Endothelial cell of umbilical vein (primary cell): ENCODE measurements at regions not wholly inside any gene's neighbourhood (a gene's known extent, or its start where the extent isn't known, plus 50 kb on each side); places are given as distances from the start of the nearest gene placed in this dataset.

Source experiments
- BruUV-seq: library from RNA; stranded (reverse); fragments of 400-500 nt; replicated peaks from 2 replicates; lab custom pipeline; 2021; lab: Mats Ljungman, UMichigan
- CTCF ChIA-PET: fragments of 300-600, 350-600 bp; sonication (Branson Sonifier 250); formaldehyde crosslinking; loops from one replicate; lab custom pipeline; 2021; ENCODE audit warnings: antibody characterized with exemption, inconsistent platforms; lab: Charles Lee
- POLR2A ChIA-PET: fragments of 300-600, 350-600 bp; sonication (Branson Sonifier 250); formaldehyde crosslinking; loops from one replicate; lab custom pipeline; 2021; ENCODE audit warnings: antibody characterized with exemption, inconsistent platforms; lab: Charles Lee
- DNase-seq: peaks from one replicate; pipeline ENCODE4 v3.0.0-alpha.2; 2011; ENCODE audit warnings: low read depth, low spot score
- FAIRE-seq: peaks from 2 replicates; lab custom pipeline; 2011; peaks lifted over from hg19 to GRCh38; lab: Jason Lieb, UNC
- H2AFZ ChIP-seq: 2 replicates; pipeline ENCODE4 v1.6.0; 2012; ENCODE audit warnings: low read depth, low read length, control low read depth, inconsistent platforms
- H3K27ac ChIP-seq: 2 replicates; pipeline ENCODE4 v1.5.1; 2011; ENCODE audit warnings: low read depth, mild to moderate bottlenecking, control low read depth, low read length, moderate library complexity; ENCODE audit not compliant: insufficient read depth
- H3K27me3 ChIP-seq, 2 experiments: 2 replicates each; pipeline versions ENCODE4 v1.6.0 to v1.6.1; 2011; ENCODE audit warnings: low read length in 2 of 2, mixed read lengths in 1 of 2; ENCODE audit not compliant: control insufficient read depth in 2 of 2, insufficient read depth in 2 of 2
- H3K36me3 ChIP-seq, 2 experiments: 2 replicates in 1 of 2; 3 replicates in 1 of 2; pipeline ENCODE4 v1.5.1; 2011; ENCODE audit warnings: low read length in 2 of 2, mild to moderate bottlenecking in 1 of 2, moderate library complexity in 1 of 2; ENCODE audit not compliant: control insufficient read depth in 2 of 2, insufficient read depth in 2 of 2; ENCODE audit errors: extremely low read depth in 1 of 2
- H3K4me1 ChIP-seq: 3 replicates; pipeline ENCODE4 v1.5.1; 2011; ENCODE audit warnings: mild to moderate bottlenecking, low read length; ENCODE audit not compliant: control insufficient read depth, insufficient read depth; ENCODE audit errors: extremely low read depth
- H3K4me2 ChIP-seq: 2 replicates; pipeline ENCODE4 v1.6.1; 2011; ENCODE audit warnings: low read length, control low read depth, mixed read lengths; ENCODE audit not compliant: insufficient read depth
- H3K4me3 ChIP-seq, 3 experiments: fragments of 200-600 bp in 1 of 3; sonication (generic), shearing (Covaris generic) in 1 of 3; replicated peaks in 1 of 3; 2 replicates each; pipeline ENCODE4 v1.5.1; 2011 to 2016; ENCODE audit warnings: control low read depth in 3 of 3, low read length in 3 of 3, mild to moderate bottlenecking in 2 of 3, inconsistent platforms in 1 of 3, low read depth in 1 of 3, moderate library complexity in 1 of 3; ENCODE audit not compliant: insufficient read depth in 1 of 3
- H3K79me2 ChIP-seq: 2 replicates; pipeline ENCODE4 v1.6.0; 2012; ENCODE audit warnings: low read length, inconsistent platforms; ENCODE audit not compliant: control insufficient read depth, insufficient read depth
- H3K9ac ChIP-seq: replicated peaks from 2 replicates; pipeline ENCODE3; 2011; ENCODE audit warnings: low read length, control low read depth; ENCODE audit not compliant: insufficient read depth; ENCODE audit errors: extremely low read depth
- H3K9me1 ChIP-seq: replicated peaks from 3 replicates; pipeline ENCODE4 v1.6.0; 2011; ENCODE audit warnings: mild to moderate bottlenecking, low read length; ENCODE audit not compliant: control insufficient read depth, insufficient read depth; ENCODE audit errors: extremely low read depth
- H3K9me3 ChIP-seq: replicated peaks from 2 replicates; pipeline ENCODE4 v1.5.1; 2012; ENCODE audit warnings: low read length, inconsistent platforms; ENCODE audit not compliant: control insufficient read depth, insufficient read depth
- H4K20me1 ChIP-seq: replicated peaks from 2 replicates; pipeline ENCODE3; 2011; ENCODE audit warnings: mild to moderate bottlenecking, low read length; ENCODE audit not compliant: control insufficient read depth, insufficient read depth; ENCODE audit errors: extremely low read depth
- EZH2 ChIP-seq: IDR thresholded peaks from 2 replicates; pipeline ENCODE4 v1.6.1; 2012; ENCODE audit warnings: borderline replicate concordance, low read depth, mild to moderate bottlenecking, moderate library complexity, low read length, inconsistent platforms; ENCODE audit not compliant: severe bottlenecking
- FOS ChIP-seq: IDR thresholded peaks from 2 replicates; pipeline ENCODE4 v1.6.1; 2011; ENCODE audit warnings: mild to moderate bottlenecking, low read length, moderate library complexity, borderline replicate concordance; ENCODE audit not compliant: insufficient read depth
- GATA2 ChIP-seq: IDR thresholded peaks from 2 replicates; pipeline ENCODE4 v1.7.0; 2011; ENCODE audit warnings: low read depth, mild to moderate bottlenecking, moderate library complexity, mixed read lengths, low read length; ENCODE audit not compliant: insufficient read length, insufficient read depth
- JUN ChIP-seq: IDR thresholded peaks from 2 replicates; pipeline ENCODE4 v1.6.1; 2011; ENCODE audit warnings: borderline replicate concordance, low read depth; ENCODE audit not compliant: insufficient read length, insufficient read depth
- MYC ChIP-seq: IDR thresholded peaks from one replicate; pipeline ENCODE4 v1.6.1; 2011; ENCODE audit warnings: mild to moderate bottlenecking, low read depth, low read length
- POLR2A ChIP-seq: IDR thresholded peaks from 2 replicates; pipeline ENCODE4 v1.6.1; 2012; ENCODE audit warnings: low read depth, mild to moderate bottlenecking, control low read depth, low read length
- POLR2AphosphoS5 ChIP-seq: IDR thresholded peaks from 2 replicates; pipeline ENCODE4 v1.6.1; 2012; ENCODE audit warnings: low read depth, mild to moderate bottlenecking, control low read depth, low read length, moderate library complexity; ENCODE audit not compliant: insufficient read depth
- dilution Hi-C: fragments of 300-500 bp; cut with MboI; formaldehyde crosslinking; loops from one replicate; pipeline ENCODE4 v1.15.0; 2019; ENCODE audit warnings: low sequenced_read_pairs; ENCODE audit not compliant: extremely low pct_ligation_motif_present
- intact Hi-C: fragments of 100-400 bp; cut with micrococcal nuclease; formaldehyde crosslinking; loops from one replicate; pipeline ENCODE4 v1.10.0; 2022
- TF ChIP-seq, protein P1 (sequence below), 2 donors: IDR thresholded peaks; 1 replicate in 1 of 2; 2 replicates in 1 of 2; pipeline ENCODE4 v1.5.1; 2011; ENCODE audit warnings: low read length in 2 of 2, mild to moderate bottlenecking in 2 of 2, moderate library complexity in 2 of 2, control low read depth in 1 of 2, inconsistent platforms in 1 of 2, low read depth in 1 of 2; ENCODE audit not compliant: insufficient read depth in 1 of 2; ENCODE audit errors: extremely low read depth in 1 of 2
- TF ChIP-seq, protein P2 (sequence below): IDR thresholded peaks from 2 replicates; pipeline ENCODE4 v1.6.1; 2011; ENCODE audit not compliant: insufficient read depth, insufficient read length

DNA sequence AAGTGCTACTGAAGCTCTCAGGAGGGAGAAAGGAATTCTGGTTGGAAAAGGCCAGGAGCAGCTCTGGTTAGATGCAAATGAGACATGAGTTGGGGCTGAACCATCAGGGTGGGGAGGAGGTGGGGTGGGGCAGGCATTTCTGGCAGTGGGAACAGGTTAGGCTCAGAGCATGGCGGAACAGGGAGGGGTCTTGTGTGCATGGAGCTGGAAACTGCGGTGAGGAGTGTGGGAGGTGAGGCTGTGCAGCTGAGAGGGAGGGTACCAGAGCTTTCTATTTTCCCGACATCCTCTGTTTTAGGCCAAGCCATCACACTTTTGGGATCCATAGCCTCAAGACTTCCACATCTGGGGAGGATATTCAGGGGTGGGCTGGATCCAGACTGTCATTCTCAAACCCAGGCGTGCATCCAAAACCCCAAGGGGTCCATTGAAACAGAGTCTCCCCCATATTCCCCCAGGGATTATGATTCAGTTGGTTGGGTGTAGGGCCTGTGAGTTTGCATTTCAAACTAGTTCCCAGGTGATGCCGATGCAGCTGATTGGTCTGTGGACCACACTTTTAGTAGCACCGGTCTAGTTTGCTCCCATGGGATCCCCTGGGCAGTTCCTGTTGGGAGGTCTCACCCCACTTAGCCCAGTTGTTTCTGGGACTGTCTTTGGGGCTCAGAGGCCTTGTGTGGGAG is 100.9 kb upstream of the TLE3 start:
- Histone ChIP-seq H3K27ac (no peak overlapping the region), H3K4me3 (no peak overlapping the region), H2AFZ (no peak overlapping the region), H3K36me3 (no peaks in the 10 kb centered on the region), H3K9ac (no peak overlapping the region), H3K4me2 (no peak overlapping the region), H3K27me3 (peaks cover 0 to 4% of the 10 kb centered on the region in 2 experiments), H4K20me1 (no peaks in the 10 kb centered on the region), H3K79me2 (no peaks in the 10 kb centered on the region), H3K9me3 (no peaks in the 10 kb centered on the region), H3K4me1 (no peaks in the 10 kb centered on the region), H3K9me1 (no peaks in the 10 kb centered on the region)
- dilution Hi-C loops (no loop called here), intact Hi-C loops (no loop called here)
- no peak for TF ChIP-seq FOS
- TF ChIP-seq, protein P1, sequence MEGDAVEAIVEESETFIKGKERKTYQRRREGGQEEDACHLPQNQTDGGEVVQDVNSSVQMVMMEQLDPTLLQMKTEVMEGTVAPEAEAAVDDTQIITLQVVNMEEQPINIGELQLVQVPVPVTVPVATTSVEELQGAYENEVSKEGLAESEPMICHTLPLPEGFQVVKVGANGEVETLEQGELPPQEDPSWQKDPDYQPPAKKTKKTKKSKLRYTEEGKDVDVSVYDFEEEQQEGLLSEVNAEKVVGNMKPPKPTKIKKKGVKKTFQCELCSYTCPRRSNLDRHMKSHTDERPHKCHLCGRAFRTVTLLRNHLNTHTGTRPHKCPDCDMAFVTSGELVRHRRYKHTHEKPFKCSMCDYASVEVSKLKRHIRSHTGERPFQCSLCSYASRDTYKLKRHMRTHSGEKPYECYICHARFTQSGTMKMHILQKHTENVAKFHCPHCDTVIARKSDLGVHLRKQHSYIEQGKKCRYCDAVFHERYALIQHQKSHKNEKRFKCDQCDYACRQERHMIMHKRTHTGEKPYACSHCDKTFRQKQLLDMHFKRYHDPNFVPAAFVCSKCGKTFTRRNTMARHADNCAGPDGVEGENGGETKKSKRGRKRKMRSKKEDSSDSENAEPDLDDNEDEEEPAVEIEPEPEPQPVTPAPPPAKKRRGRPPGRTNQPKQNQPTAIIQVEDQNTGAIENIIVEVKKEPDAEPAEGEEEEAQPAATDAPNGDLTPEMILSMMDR (IDR thresholded peaks at IDR 0.05; ENCODE audit: extremely low read depth in 1 of 2, insufficient read depth in 1 of 2, low read depth in 1 of 2, low read length in 2 of 2) = no peak
- TF ChIP-seq GATA2 = no peak
- TF ChIP-seq, protein P2, sequence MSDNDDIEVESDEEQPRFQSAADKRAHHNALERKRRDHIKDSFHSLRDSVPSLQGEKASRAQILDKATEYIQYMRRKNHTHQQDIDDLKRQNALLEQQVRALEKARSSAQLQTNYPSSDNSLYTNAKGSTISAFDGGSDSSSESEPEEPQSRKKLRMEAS = no peak
- TF ChIP-seq POLR2A = no peak
- TF ChIP-seq MYC = no peak
- no peak for TF ChIP-seq JUN
- no peak for TF ChIP-seq EZH2
- no peak for TF ChIP-seq POLR2AphosphoS5
- ChIA-PET CTCF (no interaction called here), POLR2A (no interaction called here)
- no TSS peak for BruUV-seq
- DNase-seq (no peak), FAIRE-seq (no peak)
